BLaER1 treated with 17β-estradiol and CSF1 and Interleukin-3, amounts not matched to agents 10 nM and 100 nM (cell line): ENCODE measurements at regions not wholly inside any gene's neighbourhood (a gene's known extent, or its start where the extent isn't known, plus 50 kb on each side); places are given as distances from the start of the nearest gene placed in this dataset.
A peak's percentile ranks its signal among the peaks of the same experiment; 100 is the strongest.

Experiments used
- H3K27ac ChIP-seq, 11 experiments: shearing (Covaris generic); formaldehyde crosslinking; 2 replicates each; pipeline ENCODE4 v1.8.1; 2022
- H3K27me3 ChIP-seq, 11 experiments: shearing (Covaris generic); formaldehyde crosslinking; 2 replicates each; pipeline ENCODE4 v1.8.1; 2022
- H3K36me3 ChIP-seq, 11 experiments: shearing (Covaris generic); formaldehyde crosslinking; 2 replicates each; pipeline ENCODE4 v1.8.1; 2022
- H3K4me1 ChIP-seq, 10 experiments: shearing (Covaris generic); formaldehyde crosslinking; 2 replicates each; pipeline ENCODE4 v1.8.1; 2022
- H3K4me2 ChIP-seq, 11 experiments: shearing (Covaris generic); formaldehyde crosslinking; 2 replicates each; pipeline ENCODE4 v1.8.1; 2022
- H3K4me3 ChIP-seq, 10 experiments: shearing (Covaris generic); formaldehyde crosslinking; 2 replicates each; pipeline ENCODE4 v1.8.1; 2022
- H3K9ac ChIP-seq, 11 experiments: shearing (Covaris generic); formaldehyde crosslinking; 2 replicates each; pipeline ENCODE4 v1.8.1; 2022
- H3K9me3 ChIP-seq, 11 experiments: shearing (Covaris generic); formaldehyde crosslinking; replicated peaks in 1 of 11; 2 replicates each; pipeline ENCODE4 v1.8.1; 2022
- H4K20me1 ChIP-seq, 11 experiments: shearing (Covaris generic); formaldehyde crosslinking; 2 replicates each; pipeline ENCODE4 v1.8.1; 2022
- Cebpa-rat ChIP-seq, 11 experiments: shearing (Covaris generic); IDR thresholded peaks; 2 replicates each; pipeline ENCODE4 v1.8.1; 2022

DNA sequence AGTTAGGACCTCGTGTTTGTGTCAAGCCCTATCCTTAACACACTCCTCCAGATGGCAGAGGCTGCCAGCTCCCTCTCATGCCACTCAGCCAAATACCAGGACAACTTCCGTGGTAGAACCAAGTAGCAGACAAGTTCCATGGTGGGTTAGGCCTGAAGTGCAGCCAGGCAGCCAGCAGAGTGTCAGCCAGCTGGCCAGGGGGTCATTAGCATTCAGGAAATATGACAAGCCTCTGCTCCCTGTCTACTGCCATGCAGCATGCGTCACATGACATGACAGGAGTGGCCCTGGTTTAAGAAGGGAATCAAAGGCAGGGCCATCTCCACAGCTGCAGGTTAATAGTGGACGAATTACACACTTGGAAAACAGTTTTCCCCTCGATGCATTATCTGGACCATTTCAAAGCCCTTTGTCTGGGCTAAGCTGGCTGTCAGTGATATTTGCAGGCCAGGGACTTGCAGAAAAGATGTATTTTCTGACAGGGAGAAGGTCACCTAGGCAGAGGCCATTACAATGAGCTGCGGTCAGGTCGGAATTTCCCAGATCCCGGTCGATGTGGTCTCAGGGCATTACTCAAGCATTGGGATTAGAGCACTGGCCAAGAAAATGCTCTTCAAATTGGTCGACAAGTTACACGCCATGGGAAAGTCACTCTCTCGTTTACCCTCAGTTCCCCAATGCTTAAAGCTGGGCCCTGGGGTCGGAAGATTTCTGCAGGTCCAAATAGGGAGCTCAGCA, 461.7 kb upstream of the CADM1 start:
- no peak overlapping the region for H3K9ac ChIP-seq
- peak overlapping the region in 1 of 11 experiments; percentile 9; a peak in 1 of 22 replicates for H3K4me2 ChIP-seq
- no peaks in the 10 kb centered on the region for H3K36me3 ChIP-seq
- H3K27me3 ChIP-seq, result no peaks in the 10 kb centered on the region
- no peaks in the 10 kb centered on the region for H3K9me3 ChIP-seq
- TF ChIP-seq Cebpa-rat (IDR thresholded peaks at IDR 0.05), result no peak
- no peak overlapping the region for H3K27ac ChIP-seq
- H4K20me1 ChIP-seq, result no peaks in the 10 kb centered on the region
- H3K4me3 ChIP-seq, result no peak overlapping the region
- H3K4me1 ChIP-seq, result peaks cover 0 to 7% (median 0%) of the 10 kb centered on the region in 10 experiments; a peak in 2 of 20 replicates

DNA sequence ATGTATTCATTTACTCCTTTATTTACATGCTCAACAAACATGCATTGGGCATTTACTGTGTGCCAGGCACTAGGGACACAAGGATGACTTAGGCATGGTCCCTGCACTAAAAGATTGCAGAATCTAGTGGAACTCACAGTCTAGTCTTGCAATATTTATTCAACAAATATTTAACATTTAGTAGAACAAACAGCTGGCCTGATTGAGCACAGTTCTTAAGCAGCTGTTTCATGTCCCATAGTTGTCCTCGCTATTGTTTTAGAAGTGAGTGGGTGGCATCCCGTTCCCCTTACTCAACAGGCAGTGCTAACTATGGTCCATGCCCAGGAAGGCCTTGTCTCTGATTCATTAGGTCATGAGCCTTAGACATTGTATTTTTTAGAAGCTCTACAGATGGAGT, 459.9 kb upstream of the CADM1 start:
- no peak overlapping the region for H3K27ac ChIP-seq
- H3K4me1 ChIP-seq, result peaks cover 0 to 7% (median 0%) of the 10 kb centered on the region in 10 experiments; a peak in 2 of 20 replicates
- H3K36me3 ChIP-seq, result no peaks in the 10 kb centered on the region
- H3K4me3 ChIP-seq, result no peak overlapping the region
- no peak for TF ChIP-seq Cebpa-rat (IDR thresholded peaks at IDR 0.05)
- no peaks in the 10 kb centered on the region for H4K20me1 ChIP-seq
- H3K9me3 ChIP-seq, result no peaks in the 10 kb centered on the region
- H3K27me3 ChIP-seq, result no peaks in the 10 kb centered on the region
- H3K4me2 ChIP-seq, result no peak overlapping the region
- H3K9ac ChIP-seq, result no peak overlapping the region

DNA sequence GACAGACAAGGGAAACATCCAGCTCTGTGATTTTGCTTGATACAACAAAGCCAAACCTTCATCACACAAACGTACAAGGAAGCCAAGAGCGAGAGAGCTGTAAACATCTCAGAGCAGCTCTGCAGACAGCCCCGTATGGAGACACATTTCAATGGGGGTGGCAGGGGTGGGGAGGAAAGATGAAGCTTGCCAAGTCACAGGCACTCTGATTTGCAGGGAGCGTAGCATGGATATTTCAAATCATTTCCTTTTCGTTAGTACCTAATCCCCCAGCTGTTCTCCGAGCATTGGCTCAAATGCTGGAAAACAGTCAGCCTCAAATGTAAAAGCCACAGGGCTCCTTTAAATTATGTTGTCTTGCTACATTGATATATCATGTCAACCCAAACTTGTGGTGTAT, 458.9 kb upstream of the CADM1 start:
- Histone ChIP-seq H3K4me2 (no peak overlapping the region), H3K27me3 (no peaks in the 10 kb centered on the region), H4K20me1 (no peaks in the 10 kb centered on the region), H3K4me3 (no peak overlapping the region), H3K9ac (no peak overlapping the region), H3K36me3 (no peaks in the 10 kb centered on the region), H3K4me1 (peaks cover 0 to 7% (median 0%) of the 10 kb centered on the region in 10 experiments; a peak in 2 of 20 replicates), H3K27ac (no peak overlapping the region), H3K9me3 (no peaks in the 10 kb centered on the region)
- TF ChIP-seq Cebpa-rat (IDR thresholded peaks at IDR 0.05), result no peak

GRCh38 chr11:115961159-115962003, 457.2 kb upstream of the CADM1 start:
- Histone ChIP-seq H3K36me3 (no peaks in the 10 kb centered on the region), H3K4me1 (peaks cover 0 to 7% (median 0%) of the 10 kb centered on the region in 10 experiments; a peak in 2 of 20 replicates), H3K9me3 (no peaks in the 10 kb centered on the region), H4K20me1 (no peaks in the 10 kb centered on the region), H3K27me3 (no peaks in the 10 kb centered on the region), H3K27ac (no peak overlapping the region), H3K4me2 (no peak overlapping the region), H3K9ac (no peak overlapping the region), H3K4me3 (no peak overlapping the region)
- TF ChIP-seq Cebpa-rat (IDR thresholded peaks at IDR 0.05), result no peak

GRCh38 chr11:115959081-115959486, 454.9 kb upstream of the CADM1 start:
- no peaks in the 10 kb centered on the region for H3K27me3 ChIP-seq

DNA sequence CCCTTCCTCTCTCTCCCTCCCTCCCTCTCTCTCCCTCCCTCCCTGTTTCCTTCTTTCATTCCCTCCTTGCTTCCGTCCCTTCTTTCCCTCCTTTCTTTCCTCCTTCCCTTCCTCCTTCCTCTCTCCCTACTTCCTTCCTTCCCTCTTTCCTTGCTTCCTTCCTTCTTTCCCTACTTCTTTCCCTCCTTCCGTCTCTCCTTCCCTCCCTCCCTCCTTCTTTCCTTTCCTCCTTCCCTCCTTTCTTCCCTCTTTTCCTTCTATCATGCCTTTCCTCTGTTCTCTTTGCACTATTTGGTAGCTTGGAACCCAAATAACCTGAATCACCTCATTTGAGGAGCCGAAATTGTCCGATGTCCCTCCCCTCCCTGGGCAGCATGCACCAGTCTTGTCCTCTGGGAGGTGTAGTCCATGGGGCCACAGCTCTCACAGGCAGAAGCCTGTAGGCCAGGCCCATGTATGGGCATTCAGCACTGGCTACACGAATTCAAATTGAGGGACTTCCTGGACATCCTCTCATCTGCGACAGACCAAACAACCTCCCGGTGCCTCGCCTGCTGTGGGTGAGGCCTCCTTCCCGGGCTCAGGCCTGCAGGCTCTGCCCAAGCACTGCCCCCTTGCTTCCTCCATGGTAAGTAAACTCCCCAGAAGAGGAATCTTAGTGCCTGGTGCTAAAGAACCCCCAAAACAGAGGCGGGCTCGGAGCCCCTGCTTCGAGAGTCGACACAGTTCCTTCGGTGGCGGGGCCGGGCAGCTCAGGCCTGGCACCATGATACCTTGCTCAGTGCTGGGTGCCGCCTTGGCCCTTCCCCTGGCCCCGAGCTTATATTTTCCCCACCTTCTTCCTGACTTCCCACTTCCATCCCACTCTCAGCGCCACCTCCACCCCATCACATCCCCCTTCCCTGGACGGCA, 454.1 kb upstream of the CADM1 start:
- Histone ChIP-seq H3K9ac (no peak overlapping the region), H3K27me3 (no peaks in the 10 kb centered on the region), H4K20me1 (no peaks in the 10 kb centered on the region), H3K9me3 (no peaks in the 10 kb centered on the region), H3K27ac (no peak overlapping the region), H3K4me2 (no peak overlapping the region), H3K36me3 (no peaks in the 10 kb centered on the region), H3K4me1 (no peaks in the 10 kb centered on the region), H3K4me3 (no peak overlapping the region)
- no peak for TF ChIP-seq Cebpa-rat (IDR thresholded peaks at IDR 0.05)

More at GRCh38 chr11:115959081-115959486, 454.9 kb upstream of the CADM1 start:
- H4K20me1 ChIP-seq, result no peaks in the 10 kb centered on the region
- no peak overlapping the region for H3K9ac ChIP-seq
- no peaks in the 10 kb centered on the region for H3K9me3 ChIP-seq
- no peak overlapping the region for H3K27ac ChIP-seq
- H3K4me3 ChIP-seq, result no peak overlapping the region
- no peak overlapping the region for H3K4me2 ChIP-seq
- H3K4me1 ChIP-seq, result no peaks in the 10 kb centered on the region
- no peaks in the 10 kb centered on the region for H3K36me3 ChIP-seq
- TF ChIP-seq Cebpa-rat (IDR thresholded peaks at IDR 0.05), result no peak

GRCh38 chr11:115955803-115956202, 451.6 kb upstream of the CADM1 start:
- Histone ChIP-seq H3K36me3 (no peaks in the 10 kb centered on the region), H3K4me1 (no peaks in the 10 kb centered on the region), H3K4me3 (no peak overlapping the region), H3K9me3 (peaks cover 0 to 19% (median 12%) of the 10 kb centered on the region in 11 experiments; a peak in 13 of 22 replicates), H3K27me3 (no peaks in the 10 kb centered on the region), H3K4me2 (no peak overlapping the region), H4K20me1 (no peaks in the 10 kb centered on the region), H3K9ac (no peak overlapping the region), H3K27ac (no peak overlapping the region)
- TF ChIP-seq Cebpa-rat (IDR thresholded peaks at IDR 0.05), result no peak

GRCh38 chr11:115950660-115951059, 446.4 kb upstream of the CADM1 start:
- no peak for TF ChIP-seq Cebpa-rat (IDR thresholded peaks at IDR 0.05)
- peaks cover 8 to 31% (median 20%) of the 10 kb centered on the region in 11 experiments; a peak in 19 of 22 replicates for H3K9me3 ChIP-seq
- no peak overlapping the region for H3K27ac ChIP-seq
- no peak overlapping the region for H3K4me2 ChIP-seq
- H3K9ac ChIP-seq, result no peak overlapping the region
- no peaks in the 10 kb centered on the region for H3K36me3 ChIP-seq
- no peaks in the 10 kb centered on the region for H4K20me1 ChIP-seq
- H3K27me3 ChIP-seq, result no peaks in the 10 kb centered on the region
- no peaks in the 10 kb centered on the region for H3K4me1 ChIP-seq
- no peak overlapping the region for H3K4me3 ChIP-seq
